ENCODE measurements at regions not wholly inside any gene's neighbourhood (a gene's known extent, or its start where the extent isn't known, plus 50 kb on each side); places are given as distances from the start of the nearest gene placed in this dataset.

DNA sequence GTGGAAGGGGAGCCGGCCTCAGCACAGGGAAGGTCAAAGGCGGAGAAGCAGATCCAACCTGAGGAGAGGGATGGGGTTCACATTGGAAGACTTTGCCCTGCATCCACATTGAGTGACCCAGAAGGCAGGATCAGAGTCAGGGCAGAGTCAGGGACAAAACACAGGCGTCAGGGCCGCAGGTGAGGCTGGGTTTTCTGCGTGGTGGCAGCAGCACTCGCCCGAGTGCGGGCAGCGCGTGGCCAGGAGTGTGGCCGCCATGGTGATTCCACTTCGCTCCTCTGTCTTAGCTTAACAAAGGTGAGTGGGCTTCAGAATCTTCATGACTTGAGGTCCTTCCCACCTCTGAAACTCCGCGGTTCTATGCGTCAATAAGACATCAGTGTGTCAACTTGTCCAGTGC lies 476.9 kb upstream of the SMIM21 start:
- TF ChIP-seq, protein P1, sequence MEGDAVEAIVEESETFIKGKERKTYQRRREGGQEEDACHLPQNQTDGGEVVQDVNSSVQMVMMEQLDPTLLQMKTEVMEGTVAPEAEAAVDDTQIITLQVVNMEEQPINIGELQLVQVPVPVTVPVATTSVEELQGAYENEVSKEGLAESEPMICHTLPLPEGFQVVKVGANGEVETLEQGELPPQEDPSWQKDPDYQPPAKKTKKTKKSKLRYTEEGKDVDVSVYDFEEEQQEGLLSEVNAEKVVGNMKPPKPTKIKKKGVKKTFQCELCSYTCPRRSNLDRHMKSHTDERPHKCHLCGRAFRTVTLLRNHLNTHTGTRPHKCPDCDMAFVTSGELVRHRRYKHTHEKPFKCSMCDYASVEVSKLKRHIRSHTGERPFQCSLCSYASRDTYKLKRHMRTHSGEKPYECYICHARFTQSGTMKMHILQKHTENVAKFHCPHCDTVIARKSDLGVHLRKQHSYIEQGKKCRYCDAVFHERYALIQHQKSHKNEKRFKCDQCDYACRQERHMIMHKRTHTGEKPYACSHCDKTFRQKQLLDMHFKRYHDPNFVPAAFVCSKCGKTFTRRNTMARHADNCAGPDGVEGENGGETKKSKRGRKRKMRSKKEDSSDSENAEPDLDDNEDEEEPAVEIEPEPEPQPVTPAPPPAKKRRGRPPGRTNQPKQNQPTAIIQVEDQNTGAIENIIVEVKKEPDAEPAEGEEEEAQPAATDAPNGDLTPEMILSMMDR (IDR thresholded peaks at IDR 0.05; ENCODE audit: insufficient read depth, low read length, poor library complexity, severe bottlenecking): no peak
- TF ChIP-seq EZH2phosphoT487 (conservative IDR thresholded peaks at IDR 0.05; ENCODE audit: low read length): no peak
